Left lung (tissue), 4 donors: ENCODE measurements at regions not wholly inside any gene's neighbourhood (a gene's known extent, or its start where the extent isn't known, plus 50 kb on each side); places are given as distances from the start of the nearest gene placed in this dataset.
"Not testable (repeated sequence)": the region's sequence is repeated elsewhere in the genome, so short reads cannot be mapped to it uniquely, and the experiment has no call there.

Experiments used
- ATAC-seq: fragments of 200-7000 bp; cut with Tn5 transposase; one replicate; pipeline ENCODE4 v1.9.1; 2020; ENCODE audit warnings: moderate library complexity
- DNase-seq, 4 donors: peaks; one replicate each; pipeline ENCODE4 v3.0.0-alpha.2; 2013 to 2020
- H3K27ac ChIP-seq, 2 donors: fragments of 200-600 bp; sonication (generic) in 1 of 2; one replicate each; pipeline versions ENCODE4 v1.5.0 to v1.8.0; 2020 to 2021
- H3K27me3 ChIP-seq, 2 donors: fragments of 200-600 bp; sonication (generic) in 1 of 2; one replicate each; pipeline versions ENCODE4 v1.5.0 to v1.8.0; 2020 to 2021
- H3K36me3 ChIP-seq, 2 donors: fragments of 200-600 bp; sonication (generic) in 1 of 2; one replicate each; pipeline versions ENCODE4 v1.5.0 to v1.8.0; 2020 to 2021
- H3K4me1 ChIP-seq, 2 donors: fragments of 200-600 bp; one replicate each; pipeline ENCODE4 v1.8.0; 2021
- H3K4me3 ChIP-seq, 2 donors: fragments of 200-600 bp; sonication (generic) in 1 of 2; one replicate each; pipeline versions ENCODE4 v1.5.0 to v1.8.0; 2020 to 2021; ENCODE audit warnings: mild to moderate bottlenecking in 1 of 2
- H3K9me3 ChIP-seq, 2 donors: fragments of 200-600 bp; sonication (generic) in 1 of 2; one replicate each; pipeline versions ENCODE4 v1.5.0 to v1.8.0; 2020 to 2021
- CTCF ChIP-seq, 2 donors: fragments of 200-600 bp; sonication (generic) in 1 of 2; IDR thresholded peaks; one replicate each; pipeline versions ENCODE4 v1.5.0 to v1.8.0; 2021; ENCODE audit warnings: antibody characterized with exemption in 2 of 2
- intact Hi-C, 2 donors: fragments of 100-400 bp; cut with DNase I; formaldehyde crosslinking; loops; one replicate each; pipeline versions ENCODE4 v1.11.2 to v1.14.2; 2022
- donor health status: DM: no; HTN: yes; CAD: no.
- donor health status: DM: no; HTN: no; CAD: no.

- no peak overlapping the region for H3K4me3 ChIP-seq
- intact Hi-C loops: no loop called here
- H3K4me1 ChIP-seq: no peaks in the 10 kb centered on the region
- ATAC-seq: no peak
- no peaks in the 10 kb centered on the region for H3K36me3 ChIP-seq
- H3K9me3 ChIP-seq: peaks cover 0 to 9% of the 10 kb centered on the region in 2 donors
- no peaks in the 10 kb centered on the region for H3K27me3 ChIP-seq
- no peak overlapping the region for H3K27ac ChIP-seq
- no peak for TF ChIP-seq CTCF (IDR thresholded peaks at IDR 0.05)
- DNase-seq: no peak
Measured at GRCh38 chr2:4110273-4110672, 406.9 kb downstream of the DCDC2C start.

- H3K9me3 ChIP-seq: peaks cover 0 to 31% of the 10 kb centered on the region in 2 donors
- H3K4me3 ChIP-seq, DNase-seq, intact Hi-C loops, H3K27me3 ChIP-seq, H3K36me3 ChIP-seq, H3K4me1 ChIP-seq, H3K27ac ChIP-seq, ATAC-seq: not testable (repeated sequence)
Measured at GRCh38 chr2:4115435-4115834, 412.1 kb downstream of the DCDC2C start.

- Histone ChIP-seq H3K9me3 (peaks cover 0 to 6% of the 10 kb centered on the region in 2 donors), H3K4me1 (no peaks in the 10 kb centered on the region), H3K36me3 (no peaks in the 10 kb centered on the region), H3K27ac (no peak overlapping the region), H3K4me3 (no peak overlapping the region), H3K27me3 (no peaks in the 10 kb centered on the region)
- no peak for TF ChIP-seq CTCF (IDR thresholded peaks at IDR 0.05)
- DNase-seq: no peak
- intact Hi-C loops: no loop called here
- no peak for ATAC-seq
Measured at GRCh38 chr2:4122726-4123125, 419.4 kb downstream of the DCDC2C start.

GRCh38 chr2:4130651-4131050 is 427.3 kb downstream of the DCDC2C start:
- DNase-seq: no peak
- H3K4me1 ChIP-seq: no peaks in the 10 kb centered on the region
- no peaks in the 10 kb centered on the region for H3K36me3 ChIP-seq
- no peak for ATAC-seq
- H3K27me3 ChIP-seq: no peaks in the 10 kb centered on the region
- H3K4me3 ChIP-seq: no peak overlapping the region
- intact Hi-C loops: no loop called here
- H3K9me3 ChIP-seq: peaks cover 4 to 30% of the 10 kb centered on the region in 2 donors
- no peak overlapping the region for H3K27ac ChIP-seq
- TF ChIP-seq CTCF (IDR thresholded peaks at IDR 0.05): no peak

- peaks cover 4 to 26% of the 10 kb centered on the region in 2 donors for H3K9me3 ChIP-seq
Measured at GRCh38 chr2:4134551-4135550, 431.5 kb downstream of the DCDC2C start.

More at GRCh38 chr2:4134551-4135550, 431.5 kb downstream of the DCDC2C start:
- H3K27ac ChIP-seq: no peak overlapping the region
- H3K27me3 ChIP-seq: no peaks in the 10 kb centered on the region
- no peak for ATAC-seq
- no peak overlapping the region for H3K4me3 ChIP-seq
- no peak for DNase-seq
- intact Hi-C loops: no loop called here
- H3K36me3 ChIP-seq: no peaks in the 10 kb centered on the region
- H3K4me1 ChIP-seq: no peaks in the 10 kb centered on the region
- TF ChIP-seq CTCF (IDR thresholded peaks at IDR 0.05): no peak
